NB4 (cell line): ENCODE measurements at regions not wholly inside any gene's neighbourhood (a gene's known extent, or its start where the extent isn't known, plus 50 kb on each side); places are given as distances from the start of the nearest gene placed in this dataset.
"Not testable (repeated sequence)": the region's sequence is repeated elsewhere in the genome, so short reads cannot be mapped to it uniquely, and the experiment has no call there.

Experiments
- DNase-seq: peaks from one replicate; pipeline ENCODE4 v3.0.0; 2010; ENCODE audit warnings: low read depth
- H3K4me3 ChIP-seq: one replicate; pipeline ENCODE4 v1.5.1; 2011; ENCODE audit warnings: mild to moderate bottlenecking, low read depth, low read length, moderate library complexity
- MYC ChIP-seq: IDR thresholded peaks from 2 replicates; pipeline ENCODE4 v1.6.1; 2011; ENCODE audit warnings: low read depth, low read length
- POLR2A ChIP-seq: IDR thresholded peaks from 2 replicates; pipeline ENCODE4 v1.6.1; 2011; ENCODE audit warnings: mild to moderate bottlenecking; ENCODE audit not compliant: insufficient read length; ENCODE audit errors: extremely low read depth
- TF ChIP-seq, protein P1 (sequence below): IDR thresholded peaks from one replicate; pipeline ENCODE4 v1.5.1; 2012; ENCODE audit warnings: low read depth, low read length
- TF ChIP-seq, protein P2 (sequence below): IDR thresholded peaks from 2 replicates; pipeline ENCODE4 v1.6.1; 2011; ENCODE audit warnings: low read depth, low read length

DNA sequence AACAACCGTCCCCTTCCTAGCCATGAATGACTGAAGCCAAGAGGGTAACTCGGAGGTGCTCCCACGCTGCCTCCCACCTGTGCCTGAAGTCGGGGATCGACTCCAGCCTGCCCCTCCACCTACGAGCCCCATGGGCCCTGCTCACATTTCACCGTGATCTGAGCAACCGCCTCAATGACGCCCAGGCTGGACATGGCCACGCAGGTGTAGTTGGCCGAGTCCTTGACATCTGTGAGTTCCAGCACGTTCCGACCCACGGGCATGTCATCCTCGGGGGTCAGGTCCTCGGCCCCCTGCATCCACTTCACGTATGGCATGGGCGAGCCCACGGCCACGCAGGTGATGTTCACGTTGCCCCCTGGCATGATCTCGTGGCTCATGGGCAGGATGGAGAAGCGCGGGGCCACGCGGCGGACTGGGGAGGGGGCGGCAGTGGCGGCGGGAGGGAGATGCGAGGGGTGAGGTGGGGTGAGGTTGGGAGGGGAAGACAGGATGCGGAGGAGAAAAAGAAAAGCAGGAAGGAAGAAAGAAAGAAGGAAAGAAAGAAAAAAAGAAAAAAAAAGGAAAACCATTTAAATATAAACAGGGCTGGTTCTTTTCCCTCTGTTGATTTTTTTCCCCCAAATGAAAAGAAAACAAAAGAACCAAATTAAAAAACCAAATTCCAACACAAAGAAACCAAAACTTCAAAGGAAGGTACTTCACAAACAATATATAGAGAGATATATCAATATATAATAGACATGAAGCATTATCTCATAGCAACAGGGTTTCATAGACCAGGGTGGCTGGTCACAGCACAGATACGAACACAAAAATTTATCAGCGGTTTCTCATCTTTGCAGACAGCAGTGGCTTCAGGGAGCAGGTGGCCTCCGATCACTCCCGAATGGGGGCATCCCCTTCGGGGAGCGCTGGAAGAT, 94.7 kb downstream of the PTPRS start:
- H3K4me3 ChIP-seq, result no peak overlapping the region
- DNase-seq, result no peak
- TF ChIP-seq MYC (no peak), POLR2A (no peak)
- TF ChIP-seq, protein P1, sequence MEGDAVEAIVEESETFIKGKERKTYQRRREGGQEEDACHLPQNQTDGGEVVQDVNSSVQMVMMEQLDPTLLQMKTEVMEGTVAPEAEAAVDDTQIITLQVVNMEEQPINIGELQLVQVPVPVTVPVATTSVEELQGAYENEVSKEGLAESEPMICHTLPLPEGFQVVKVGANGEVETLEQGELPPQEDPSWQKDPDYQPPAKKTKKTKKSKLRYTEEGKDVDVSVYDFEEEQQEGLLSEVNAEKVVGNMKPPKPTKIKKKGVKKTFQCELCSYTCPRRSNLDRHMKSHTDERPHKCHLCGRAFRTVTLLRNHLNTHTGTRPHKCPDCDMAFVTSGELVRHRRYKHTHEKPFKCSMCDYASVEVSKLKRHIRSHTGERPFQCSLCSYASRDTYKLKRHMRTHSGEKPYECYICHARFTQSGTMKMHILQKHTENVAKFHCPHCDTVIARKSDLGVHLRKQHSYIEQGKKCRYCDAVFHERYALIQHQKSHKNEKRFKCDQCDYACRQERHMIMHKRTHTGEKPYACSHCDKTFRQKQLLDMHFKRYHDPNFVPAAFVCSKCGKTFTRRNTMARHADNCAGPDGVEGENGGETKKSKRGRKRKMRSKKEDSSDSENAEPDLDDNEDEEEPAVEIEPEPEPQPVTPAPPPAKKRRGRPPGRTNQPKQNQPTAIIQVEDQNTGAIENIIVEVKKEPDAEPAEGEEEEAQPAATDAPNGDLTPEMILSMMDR, result no peak
- TF ChIP-seq, protein P2, sequence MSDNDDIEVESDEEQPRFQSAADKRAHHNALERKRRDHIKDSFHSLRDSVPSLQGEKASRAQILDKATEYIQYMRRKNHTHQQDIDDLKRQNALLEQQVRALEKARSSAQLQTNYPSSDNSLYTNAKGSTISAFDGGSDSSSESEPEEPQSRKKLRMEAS, result no peak

DNA sequence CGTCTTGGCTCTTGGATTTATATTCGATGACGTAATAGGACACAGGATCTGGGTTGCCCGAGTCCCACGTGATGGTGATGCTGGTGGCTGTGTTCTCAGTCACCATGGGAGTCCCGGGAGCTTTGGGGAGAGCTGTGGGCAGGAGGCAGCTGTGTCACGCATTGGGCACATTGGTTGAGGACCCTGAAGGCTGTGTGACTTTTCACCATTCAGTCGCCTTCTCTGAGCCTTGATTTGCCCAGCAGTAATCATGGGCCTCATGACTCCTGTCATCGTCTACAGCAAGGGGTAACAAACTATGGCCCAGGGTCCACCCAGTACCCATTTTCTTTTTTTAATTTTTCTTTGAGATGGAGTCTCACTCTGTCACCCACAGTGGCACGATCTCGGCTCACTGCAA, 96.3 kb downstream of the PTPRS start:
- TF ChIP-seq, protein P2, result no peak
- no peak overlapping the region for H3K4me3 ChIP-seq
- DNase-seq, result no peak

DNA sequence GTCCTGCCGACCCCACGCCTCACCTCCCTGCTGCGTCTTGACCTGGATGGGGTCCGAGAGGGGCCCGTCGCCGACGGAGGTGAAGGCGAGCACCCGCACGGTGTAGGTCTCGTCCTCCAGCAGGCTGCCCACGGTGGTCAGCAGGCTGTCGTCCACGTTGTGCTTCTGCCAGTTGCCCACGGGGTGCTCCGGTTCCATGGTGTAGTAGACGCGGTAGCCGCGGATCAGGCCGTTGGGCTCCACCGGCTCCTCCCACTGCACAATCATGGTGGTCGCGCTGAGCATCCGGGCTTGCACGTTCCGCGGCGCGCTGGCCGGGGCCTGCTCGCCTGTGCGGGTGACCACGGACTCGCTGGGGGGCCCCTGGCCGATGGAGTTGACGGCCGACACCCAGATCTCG, 96.7 kb downstream of the PTPRS start:
- TF ChIP-seq, protein P1, result no peak
- TF ChIP-seq POLR2A, result no peak
- no peak for TF ChIP-seq MYC
- TF ChIP-seq, protein P2, result no peak
- DNase-seq, result no peak
- H3K4me3 ChIP-seq, result no peak overlapping the region

DNA sequence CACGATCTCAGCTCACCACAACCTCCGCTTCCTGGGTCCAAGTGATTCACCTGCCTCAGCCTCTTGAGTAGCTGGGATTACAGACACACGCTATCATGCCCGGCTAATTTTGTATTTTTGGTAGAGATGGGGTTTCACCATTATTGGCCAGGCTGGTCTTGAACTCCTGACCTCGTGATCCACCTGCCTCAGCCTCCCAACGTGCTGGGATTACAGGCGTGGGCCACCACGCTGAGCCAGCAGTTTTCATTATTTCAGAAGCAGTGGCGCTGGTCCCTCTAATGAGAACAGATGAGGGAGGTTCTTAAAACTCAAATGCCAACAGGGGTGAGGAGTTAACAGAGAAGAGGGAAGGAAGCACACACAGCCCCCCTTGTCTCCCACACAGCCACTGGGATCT, 98.7 kb downstream of the PTPRS start:
- not testable (repeated sequence) for DNase-seq, H3K4me3 ChIP-seq

DNA sequence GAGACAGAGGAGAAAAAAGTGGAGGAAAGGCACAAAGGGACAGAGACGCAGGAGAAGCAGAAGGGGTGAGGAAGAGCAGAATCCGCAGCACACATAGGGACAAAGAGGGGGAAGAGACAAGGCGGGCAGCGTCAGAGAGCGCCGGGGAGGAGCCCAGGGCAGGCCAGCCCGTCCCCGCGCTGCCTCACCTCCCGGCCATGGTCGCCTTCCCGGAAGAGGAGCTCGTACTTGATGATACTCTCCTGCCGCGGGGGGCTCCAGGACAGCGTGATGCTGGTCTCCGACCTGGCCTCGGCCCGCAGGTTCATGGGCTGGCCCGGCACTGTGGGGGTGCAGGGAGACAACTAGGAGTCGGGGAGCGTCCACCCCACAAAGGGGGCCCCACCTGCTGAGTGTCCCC, 100.6 kb downstream of the PTPRS start:
- DNase-seq, result no peak
- no peak overlapping the region for H3K4me3 ChIP-seq
- TF ChIP-seq, protein P2, result no peak
- TF ChIP-seq MYC, result no peak
- no peak for TF ChIP-seq POLR2A
- TF ChIP-seq, protein P1, result no peak

DNA sequence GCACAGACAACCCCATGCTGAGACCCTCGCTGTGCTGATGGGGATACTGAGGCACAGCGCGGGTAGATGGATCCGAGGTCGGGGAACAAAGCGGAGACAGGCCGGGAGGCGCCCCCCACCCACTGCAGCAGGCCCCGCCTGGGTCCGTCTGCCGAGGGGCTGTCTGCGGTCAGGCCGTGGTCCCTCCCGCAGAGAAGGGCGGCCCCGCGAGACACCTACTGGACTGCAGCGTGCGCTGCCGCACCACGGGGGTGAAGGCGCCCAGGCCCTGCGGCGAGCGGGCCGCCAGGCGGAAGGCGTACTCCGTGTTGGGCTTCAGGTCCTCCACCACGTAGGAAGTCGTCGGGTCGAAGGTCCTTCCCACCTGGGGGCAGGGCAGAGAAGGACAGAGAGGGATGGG, 101.9 kb downstream of the PTPRS start:
- TF ChIP-seq POLR2A, result no peak
- TF ChIP-seq, protein P2, result no peak
- no peak for TF ChIP-seq MYC
- TF ChIP-seq, protein P1, result no peak
- DNase-seq, result no peak
- no peak overlapping the region for H3K4me3 ChIP-seq

DNA sequence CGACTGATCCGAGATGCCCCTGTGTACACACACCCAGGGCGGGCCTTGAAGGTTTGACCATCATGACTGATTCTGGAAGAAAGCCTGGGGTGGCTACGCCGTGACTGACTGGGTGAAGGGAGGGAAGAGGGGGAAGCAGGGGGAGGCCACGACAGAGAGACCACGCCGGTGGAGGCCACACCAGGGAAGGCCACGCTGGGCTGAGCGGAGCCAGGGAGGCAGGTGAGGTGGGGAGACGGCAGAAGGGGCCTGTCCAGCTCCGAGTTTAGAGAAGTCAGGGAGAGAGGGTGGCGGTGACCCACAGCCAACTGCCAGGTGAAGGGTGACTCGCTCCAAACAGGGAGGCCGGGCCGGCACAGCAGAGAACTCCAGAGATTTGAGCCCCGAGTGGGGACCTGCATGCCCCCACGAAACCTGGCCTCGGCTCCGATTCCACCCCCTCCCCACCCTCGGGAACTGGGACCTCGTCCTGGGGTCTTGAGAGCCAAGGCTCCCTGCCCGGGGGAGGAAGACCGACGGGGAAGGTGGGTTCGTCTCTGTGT, 102.6 kb downstream of the PTPRS start:
- no peak overlapping the region for H3K4me3 ChIP-seq
- DNase-seq, result no peak
- TF ChIP-seq, protein P1, result no peak
- TF ChIP-seq, protein P2, result no peak
- TF ChIP-seq POLR2A, result no peak
- TF ChIP-seq MYC, result no peak
